OCI-LY1 (cell line): ENCODE measurements at regions not wholly inside any gene's neighbourhood (a gene's known extent, or its start where the extent isn't known, plus 50 kb on each side); places are given as distances from the start of the nearest gene placed in this dataset.

Experiments
- H2AFZ ChIP-seq: fragments of 200-600 bp; sonication (generic), shearing (Covaris generic); 2 replicates; pipeline ENCODE4 v1.6.0; 2014; ENCODE audit warnings: antibody characterized with exemption, mild to moderate bottlenecking, low read length
- H3F3A ChIP-seq: fragments of 200-600 bp; sonication (generic), shearing (Covaris generic); 2 replicates; pipeline ENCODE4 v1.6.0; 2014; ENCODE audit warnings: mild to moderate bottlenecking, antibody characterized with exemption, low read length, moderate library complexity; ENCODE audit not compliant: insufficient read depth
- H3K27ac ChIP-seq: fragments of 200-600 bp; sonication (generic); 2 replicates; pipeline ENCODE4 v1.5.1; 2014; ENCODE audit warnings: low read length, mixed run types, mild to moderate bottlenecking, low read depth; ENCODE audit not compliant: poor library complexity, severe bottlenecking
- H3K27me3 ChIP-seq: fragments of 200-600 bp; sonication (generic); 2 replicates; pipeline ENCODE4 v1.6.0; 2014; ENCODE audit warnings: antibody characterized with exemption, mild to moderate bottlenecking, low read length, moderate library complexity; ENCODE audit not compliant: insufficient read depth
- H3K36me3 ChIP-seq: fragments of 200-600 bp; sonication (generic); 2 replicates; pipeline ENCODE4 v1.6.1; 2014; ENCODE audit warnings: mild to moderate bottlenecking, antibody characterized with exemption, low read length, moderate library complexity, mixed read lengths; ENCODE audit not compliant: insufficient read depth
- H3K4me1 ChIP-seq: fragments of 200-600 bp; sonication (generic); 2 replicates; pipeline ENCODE4 v1.5.1; 2014; ENCODE audit warnings: mild to moderate bottlenecking, low read length, moderate library complexity; ENCODE audit not compliant: insufficient read depth, severe bottlenecking
- H3K4me2 ChIP-seq: fragments of 200-600 bp; sonication (generic), shearing (Covaris generic); 2 replicates; pipeline ENCODE4 v1.6.1; 2014; ENCODE audit warnings: low read length
- H3K4me3 ChIP-seq: fragments of 200-600 bp; sonication (generic); 2 replicates; pipeline ENCODE4 v1.5.1; 2014; ENCODE audit warnings: low read length, low read depth, mild to moderate bottlenecking, mixed read lengths; ENCODE audit not compliant: poor library complexity, severe bottlenecking
- H3K79me2 ChIP-seq: fragments of 200-600 bp; shearing (Covaris generic); 2 replicates; pipeline ENCODE4 v1.6.1; 2016; ENCODE audit warnings: mixed run types, low read length, mixed read lengths; ENCODE audit not compliant: insufficient read depth
- H3K9ac ChIP-seq: fragments of 200-600 bp; sonication (generic), shearing (Covaris generic); 2 replicates; pipeline ENCODE4 v1.6.1; 2014; ENCODE audit warnings: mild to moderate bottlenecking, low read length, mixed read lengths
- H3K9me2 ChIP-seq: fragments of 200-600 bp; sonication (generic), shearing (Covaris generic); 2 replicates; pipeline ENCODE4 v1.6.1; 2014; ENCODE audit warnings: low read depth, mild to moderate bottlenecking, low read length, mixed read lengths
- H3K9me3 ChIP-seq: fragments of 200-600 bp; shearing (Covaris generic); 2 replicates; pipeline ENCODE4 v1.6.1; 2014; ENCODE audit warnings: low read length, mixed read lengths
- H4K20me1 ChIP-seq: fragments of 200-600 bp; sonication (generic), shearing (Covaris generic); 2 replicates; pipeline ENCODE4 v1.6.0; 2016; ENCODE audit warnings: mild to moderate bottlenecking, low read length; ENCODE audit not compliant: insufficient read depth
- CTCF ChIP-seq: fragments of 200-600 bp; sonication (generic), shearing (Covaris generic); IDR thresholded peaks from 2 replicates; pipeline ENCODE4 v1.5.1; 2017; ENCODE audit warnings: mild to moderate bottlenecking, antibody characterized with exemption, low read length, moderate library complexity, mixed read lengths
- EZH2 ChIP-seq: fragments of 200-600 bp; sonication (generic), shearing (Covaris generic); IDR thresholded peaks from 2 replicates; pipeline ENCODE4 v1.8.0; 2017; ENCODE audit warnings: borderline replicate concordance, mixed run types, mild to moderate bottlenecking, antibody characterized with exemption, low read length, moderate library complexity, mixed read lengths

GRCh38 chr14:66383771-66384170, 102.4 kb upstream of the CCDC196 start:
- H3K4me3 ChIP-seq: no peak overlapping the region
- H3K4me2 ChIP-seq: no peak overlapping the region

DNA sequence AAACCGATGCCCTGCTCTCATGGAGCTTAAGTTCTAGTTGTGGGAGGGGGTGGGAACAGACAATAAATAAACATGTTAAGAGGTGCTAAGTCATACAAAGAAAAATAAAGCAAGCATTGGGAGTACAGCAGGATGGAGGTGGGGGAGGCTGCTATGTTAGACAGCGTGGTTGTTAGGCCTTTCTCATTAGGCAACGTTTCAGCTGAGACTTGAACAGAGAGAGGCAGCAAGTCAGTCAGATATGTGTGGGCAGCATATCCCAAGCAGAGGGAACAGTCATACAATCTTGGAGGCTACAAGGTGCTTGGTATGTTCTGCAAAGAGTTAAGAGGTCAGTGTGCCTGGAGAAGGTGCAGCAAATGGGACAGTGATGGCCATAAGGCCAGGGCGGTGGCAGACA, 97.7 kb upstream of the CCDC196 start:
- no peak for TF ChIP-seq CTCF
- no peak for TF ChIP-seq EZH2
- H3K4me2 ChIP-seq: no peak overlapping the region
- no peaks in the 10 kb centered on the region for H4K20me1 ChIP-seq
- no peaks in the 10 kb centered on the region for H3F3A ChIP-seq
- no peaks in the 10 kb centered on the region for H3K27me3 ChIP-seq
- no peak overlapping the region for H2AFZ ChIP-seq
- no peak overlapping the region for H3K4me3 ChIP-seq
- no peaks in the 10 kb centered on the region for H3K79me2 ChIP-seq
- H3K9ac ChIP-seq: no peak overlapping the region
- H3K9me3 ChIP-seq: no peaks in the 10 kb centered on the region
- no peaks in the 10 kb centered on the region for H3K4me1 ChIP-seq
- H3K9me2 ChIP-seq: no peaks in the 10 kb centered on the region
- no peak overlapping the region for H3K27ac ChIP-seq
- no peaks in the 10 kb centered on the region for H3K36me3 ChIP-seq

More at GRCh38 chr14:66383771-66384170, 102.4 kb upstream of the CCDC196 start:
- Histone ChIP-seq H3K27ac (no peak overlapping the region), H3K36me3 (no peaks in the 10 kb centered on the region), H3K79me2 (no peaks in the 10 kb centered on the region), H2AFZ (no peak overlapping the region), H3K9me3 (no peaks in the 10 kb centered on the region), H4K20me1 (no peaks in the 10 kb centered on the region), H3K4me1 (no peaks in the 10 kb centered on the region), H3K27me3 (no peaks in the 10 kb centered on the region), H3K9me2 (no peaks in the 10 kb centered on the region), H3F3A (no peaks in the 10 kb centered on the region), H3K9ac (no peak overlapping the region)
- TF ChIP-seq CTCF: no peak
- no peak for TF ChIP-seq EZH2

DNA sequence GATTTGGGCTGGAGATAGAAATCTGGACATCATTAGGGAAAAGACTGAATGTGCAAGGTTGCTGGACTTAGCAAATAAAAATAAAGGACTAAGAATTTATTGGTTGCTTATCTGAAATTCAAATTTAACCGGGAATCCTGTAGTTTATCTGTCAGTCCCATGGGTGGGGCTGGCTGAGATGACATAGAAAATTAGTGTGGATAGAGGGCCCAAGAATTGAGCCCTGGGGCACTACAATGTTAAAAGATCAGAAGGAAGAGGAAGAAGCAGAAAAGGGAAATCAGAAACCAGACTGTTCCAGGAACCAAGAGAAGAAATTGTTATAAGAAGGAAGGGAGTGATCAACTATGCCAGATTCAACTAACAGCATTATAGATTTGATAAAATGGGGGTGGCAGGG, 96.7 kb upstream of the CCDC196 start:
- Histone ChIP-seq H2AFZ (no peak overlapping the region), H3K9ac (no peak overlapping the region), H3F3A (no peaks in the 10 kb centered on the region), H3K27ac (no peak overlapping the region), H3K36me3 (no peaks in the 10 kb centered on the region), H3K4me1 (no peaks in the 10 kb centered on the region), H3K4me3 (no peak overlapping the region), H4K20me1 (no peaks in the 10 kb centered on the region), H3K4me2 (no peak overlapping the region), H3K9me2 (no peaks in the 10 kb centered on the region), H3K27me3 (no peaks in the 10 kb centered on the region), H3K79me2 (no peaks in the 10 kb centered on the region), H3K9me3 (no peaks in the 10 kb centered on the region)
- TF ChIP-seq CTCF (no peak), EZH2 (no peak)
